ENCODE measurements at regions not wholly inside any gene's neighbourhood (a gene's known extent, or its start where the extent isn't known, plus 50 kb on each side); places are given as distances from the start of the nearest gene placed in this dataset.
"Not testable (repeated sequence)": the region's sequence is repeated elsewhere in the genome, so short reads cannot be mapped to it uniquely, and the experiment has no call there.

- no peak for DNase-seq
These were observed 50.7 kb upstream of the TNFSF4 start for GRCh38 chr1:173257805-173258204.

- DNase-seq, result no peak
These were observed 51.5 kb upstream of the TNFSF4 start for GRCh38 chr1:173258479-173259264.

GRCh38 chr1:173260329-173260728 lies 53.2 kb upstream of the TNFSF4 start:
- DNase-seq, result not testable (repeated sequence)

- no peak for DNase-seq
These were observed 59.7 kb upstream of the TNFSF4 start for GRCh38 chr1:173266841-173267240.

- DNase-seq, result no peak
These were observed 60.4 kb upstream of the TNFSF4 start for GRCh38 chr1:173267453-173267945.

- no peak for DNase-seq
These were observed 61.1 kb upstream of the TNFSF4 start for GRCh38 chr1:173268261-173268660.

- no peak for DNase-seq
These were observed 61.7 kb upstream of the TNFSF4 start for GRCh38 chr1:173268786-173269277.

GRCh38 chr1:173269490-173270230 lies 62.5 kb upstream of the TNFSF4 start:
- DNase-seq, result no peak

- DNase-seq, result no peak
These were observed 63.1 kb upstream of the TNFSF4 start for GRCh38 chr1:173270243-173270642.

- DNase-seq, result not testable (repeated sequence)
These were observed 63.9 kb upstream of the TNFSF4 start for GRCh38 chr1:173271021-173271420.

- no peak for DNase-seq
These were observed 68.4 kb upstream of the TNFSF4 start for GRCh38 chr1:173275496-173275895.

GRCh38 chr1:173276922-173277800 lies 70.0 kb upstream of the TNFSF4 start:
- no peak for DNase-seq

- DNase-seq, result no peak
These were observed 73.9 kb upstream of the TNFSF4 start for GRCh38 chr1:173280899-173281660.

- DNase-seq, result peak; percentile 26 to 35
These were observed 77.9 kb upstream of the TNFSF4 start for GRCh38 chr1:173285048-173285447.

GRCh38 chr1:173287785-173288184 lies 80.7 kb upstream of the TNFSF4 start:
- no peak for DNase-seq

GRCh38 chr1:173293756-173294155 lies 86.6 kb upstream of the TNFSF4 start:
- DNase-seq, result no peak

GRCh38 chr1:173294843-173295242 lies 87.7 kb upstream of the TNFSF4 start:
- no peak for DNase-seq

- DNase-seq, result no peak
These were observed 88.3 kb upstream of the TNFSF4 start for GRCh38 chr1:173295391-173295790.

- DNase-seq, result peak; percentile 64 to 65
These were observed 88.9 kb upstream of the TNFSF4 start for GRCh38 chr1:173295995-173296394.

- DNase-seq, result no peak
These were observed 90.8 kb upstream of the TNFSF4 start for GRCh38 chr1:173297798-173298391.

Measured in inflammatory macrophage treated with lipopolysaccharide for 1 hour (primary cell).